ENCODE measurements at regions not wholly inside any gene's neighbourhood (a gene's known extent, or its start where the extent isn't known, plus 50 kb on each side); places are given as distances from the start of the nearest gene placed in this dataset.

DNA sequence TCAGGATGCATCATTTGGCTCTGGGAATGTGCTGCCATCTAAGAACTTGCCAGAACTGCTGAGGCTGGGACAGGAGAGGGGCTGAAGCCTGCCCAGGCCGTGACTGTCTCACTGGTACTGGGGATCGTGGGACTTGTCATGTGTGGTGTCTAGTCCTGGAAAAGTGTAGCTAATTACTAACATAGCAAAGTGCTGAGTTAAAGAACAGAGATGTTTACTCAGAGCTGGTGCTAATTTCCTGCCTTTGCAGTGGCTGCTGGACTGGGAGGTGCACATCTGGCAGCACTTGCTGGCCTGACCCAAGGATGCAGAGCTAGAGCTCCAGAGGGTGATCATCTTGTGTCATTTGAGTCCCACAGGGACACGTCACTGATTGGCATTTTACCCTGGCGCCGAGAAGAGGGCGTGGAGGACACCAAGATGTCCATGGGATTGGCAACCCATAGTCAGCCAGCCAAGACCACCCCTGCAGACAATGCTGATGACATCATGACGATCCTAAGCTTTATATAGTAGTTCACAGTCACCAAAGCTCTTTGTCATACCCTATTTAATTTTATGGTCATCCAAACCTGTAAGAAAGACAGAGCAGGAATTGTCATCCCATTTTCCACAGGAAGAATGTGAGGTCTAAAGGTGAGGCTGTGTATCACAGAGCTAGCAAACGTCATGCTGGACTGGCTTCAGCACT is 110.1 kb upstream of the SLC44A3 start:
- TF ChIP-seq, protein P1, sequence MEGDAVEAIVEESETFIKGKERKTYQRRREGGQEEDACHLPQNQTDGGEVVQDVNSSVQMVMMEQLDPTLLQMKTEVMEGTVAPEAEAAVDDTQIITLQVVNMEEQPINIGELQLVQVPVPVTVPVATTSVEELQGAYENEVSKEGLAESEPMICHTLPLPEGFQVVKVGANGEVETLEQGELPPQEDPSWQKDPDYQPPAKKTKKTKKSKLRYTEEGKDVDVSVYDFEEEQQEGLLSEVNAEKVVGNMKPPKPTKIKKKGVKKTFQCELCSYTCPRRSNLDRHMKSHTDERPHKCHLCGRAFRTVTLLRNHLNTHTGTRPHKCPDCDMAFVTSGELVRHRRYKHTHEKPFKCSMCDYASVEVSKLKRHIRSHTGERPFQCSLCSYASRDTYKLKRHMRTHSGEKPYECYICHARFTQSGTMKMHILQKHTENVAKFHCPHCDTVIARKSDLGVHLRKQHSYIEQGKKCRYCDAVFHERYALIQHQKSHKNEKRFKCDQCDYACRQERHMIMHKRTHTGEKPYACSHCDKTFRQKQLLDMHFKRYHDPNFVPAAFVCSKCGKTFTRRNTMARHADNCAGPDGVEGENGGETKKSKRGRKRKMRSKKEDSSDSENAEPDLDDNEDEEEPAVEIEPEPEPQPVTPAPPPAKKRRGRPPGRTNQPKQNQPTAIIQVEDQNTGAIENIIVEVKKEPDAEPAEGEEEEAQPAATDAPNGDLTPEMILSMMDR (IDR thresholded peaks at IDR 0.05; ENCODE audit: extremely low read depth, insufficient read depth, missing control alignments) = no peak
- in situ Hi-C loops (cut with MboI; ENCODE audit: low pct_unique_long_range_greater_than_20kb, low sequenced_read_pairs, unreplicated experiment) = no loop called here
- DNase-seq (ENCODE audit: low spot score) = no peak

DNA sequence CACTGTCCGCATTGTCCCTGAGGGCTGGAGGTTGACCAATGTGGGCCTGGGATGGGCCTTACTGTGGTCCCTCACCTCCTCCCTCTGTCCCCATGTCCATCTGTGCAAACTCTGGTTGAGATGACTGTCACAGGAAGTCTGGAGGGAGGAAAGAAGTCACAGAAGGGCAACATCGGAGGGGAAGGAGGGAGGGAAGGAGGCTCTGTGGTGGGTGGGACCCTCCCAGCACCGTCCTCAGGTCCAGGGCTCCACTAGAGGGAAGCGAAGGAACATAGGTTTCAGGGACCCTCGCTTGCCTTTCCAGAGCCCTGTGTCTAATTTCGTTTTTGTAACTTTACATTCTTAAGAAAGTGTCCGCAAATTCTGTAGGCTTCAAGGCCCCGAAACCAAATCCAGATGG is 111.3 kb upstream of the SLC44A3 start:
- DNase-seq (ENCODE audit: low spot score) = no peak
- TF ChIP-seq, protein P1 (IDR thresholded peaks at IDR 0.05; ENCODE audit: extremely low read depth, insufficient read depth, missing control alignments) = no peak
- in situ Hi-C loops (cut with MboI; ENCODE audit: low pct_unique_long_range_greater_than_20kb, low sequenced_read_pairs, unreplicated experiment) = no loop called here

DNA sequence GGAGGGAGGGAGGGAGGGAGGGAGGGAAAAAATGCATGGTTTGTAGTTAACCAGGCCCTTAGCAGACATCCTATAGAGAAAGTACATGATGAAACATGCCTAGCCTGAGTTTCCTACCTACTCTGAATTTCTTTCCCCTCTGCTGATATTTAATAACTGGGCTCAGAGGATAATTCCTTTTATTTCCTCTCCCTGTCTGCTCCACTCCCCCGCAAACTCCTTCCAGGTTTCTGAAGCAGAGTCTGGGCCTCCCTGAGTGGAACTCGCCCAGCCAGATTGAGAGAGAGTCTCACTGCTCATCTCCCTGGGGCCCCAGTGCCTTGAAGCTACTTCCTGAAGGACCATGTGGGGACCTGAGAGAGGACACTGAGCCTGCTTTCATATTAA is 111.9 kb upstream of the SLC44A3 start:
- in situ Hi-C loops (cut with MboI; ENCODE audit: low pct_unique_long_range_greater_than_20kb, low sequenced_read_pairs, unreplicated experiment) = no loop called here
- no peak for DNase-seq (ENCODE audit: low spot score)
- TF ChIP-seq, protein P1 (IDR thresholded peaks at IDR 0.05; ENCODE audit: extremely low read depth, insufficient read depth, missing control alignments) = no peak

DNA sequence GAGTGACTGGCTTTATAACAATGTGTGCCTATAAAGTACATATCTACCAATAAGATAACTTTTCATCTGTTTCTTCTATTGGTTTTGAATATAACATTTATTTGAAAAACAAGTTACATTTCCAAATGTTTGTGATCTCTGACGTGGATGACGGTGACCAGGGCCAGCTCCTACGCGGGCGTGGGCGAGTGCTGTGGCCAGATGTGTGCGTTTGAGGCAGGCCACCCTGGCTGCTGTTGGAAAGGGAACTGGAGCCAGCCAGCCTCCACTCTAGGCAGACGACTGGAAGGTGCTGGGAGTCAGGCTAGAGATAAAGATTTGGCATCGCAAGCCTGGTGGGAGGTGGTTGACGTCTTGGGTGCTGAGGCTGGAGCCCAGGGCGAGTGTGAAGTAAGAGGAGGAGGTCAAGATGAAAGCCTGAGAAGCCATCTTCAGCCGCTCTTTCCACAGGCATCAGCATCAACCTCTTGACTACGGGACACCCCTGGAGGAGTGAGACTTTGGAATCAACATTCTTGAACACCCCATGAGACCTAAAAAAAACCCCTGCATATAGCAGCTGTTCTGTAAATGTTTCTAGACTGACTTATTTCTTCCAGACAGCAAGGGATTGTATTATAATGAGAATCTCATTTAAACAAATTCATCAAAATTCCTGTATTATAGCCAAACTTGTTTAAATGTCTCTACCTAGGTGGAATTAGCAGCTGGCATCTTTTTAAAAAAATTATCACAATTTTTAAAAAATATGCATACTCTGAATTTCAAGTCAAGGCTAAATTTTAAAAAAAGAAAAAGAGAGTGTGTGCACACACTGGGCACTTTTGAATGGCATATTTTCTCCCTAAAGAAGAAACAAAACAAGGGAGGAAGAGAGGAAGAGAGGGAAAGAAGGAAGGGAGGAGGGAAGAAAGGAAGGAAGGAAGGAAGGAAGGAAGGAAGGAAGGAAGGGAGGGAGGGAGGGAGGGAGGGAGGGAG is 112.5 kb upstream of the SLC44A3 start:
- no peak for DNase-seq (ENCODE audit: low spot score)
- in situ Hi-C loops (cut with MboI; ENCODE audit: low pct_unique_long_range_greater_than_20kb, low sequenced_read_pairs, unreplicated experiment) = no loop called here
- TF ChIP-seq, protein P1 (IDR thresholded peaks at IDR 0.05; ENCODE audit: extremely low read depth, insufficient read depth, missing control alignments) = no peak

DNA sequence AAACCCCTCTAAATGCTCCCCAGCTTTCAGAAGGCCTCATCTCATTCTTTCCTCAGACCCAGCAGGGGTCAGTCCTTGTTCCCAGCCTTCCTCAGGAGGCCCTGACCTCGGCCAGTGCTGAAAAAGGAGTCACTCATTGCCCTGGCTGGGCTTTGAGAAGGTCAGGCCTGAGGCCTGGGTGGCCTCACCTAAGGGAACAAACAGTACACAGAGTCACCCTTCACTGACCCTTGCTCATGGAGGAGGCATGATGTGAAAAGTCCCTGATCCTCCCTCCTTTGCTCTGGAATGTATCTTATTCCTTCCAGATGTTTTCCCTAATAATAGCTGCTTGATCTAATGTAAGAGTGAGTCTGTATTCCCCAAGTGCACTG is 117.7 kb upstream of the SLC44A3 start:
- DNase-seq (ENCODE audit: low spot score) = no peak
- in situ Hi-C loops (cut with MboI; ENCODE audit: low pct_unique_long_range_greater_than_20kb, low sequenced_read_pairs, unreplicated experiment) = no loop called here
- TF ChIP-seq, protein P1 (IDR thresholded peaks at IDR 0.05; ENCODE audit: extremely low read depth, insufficient read depth, missing control alignments) = no peak

DNA sequence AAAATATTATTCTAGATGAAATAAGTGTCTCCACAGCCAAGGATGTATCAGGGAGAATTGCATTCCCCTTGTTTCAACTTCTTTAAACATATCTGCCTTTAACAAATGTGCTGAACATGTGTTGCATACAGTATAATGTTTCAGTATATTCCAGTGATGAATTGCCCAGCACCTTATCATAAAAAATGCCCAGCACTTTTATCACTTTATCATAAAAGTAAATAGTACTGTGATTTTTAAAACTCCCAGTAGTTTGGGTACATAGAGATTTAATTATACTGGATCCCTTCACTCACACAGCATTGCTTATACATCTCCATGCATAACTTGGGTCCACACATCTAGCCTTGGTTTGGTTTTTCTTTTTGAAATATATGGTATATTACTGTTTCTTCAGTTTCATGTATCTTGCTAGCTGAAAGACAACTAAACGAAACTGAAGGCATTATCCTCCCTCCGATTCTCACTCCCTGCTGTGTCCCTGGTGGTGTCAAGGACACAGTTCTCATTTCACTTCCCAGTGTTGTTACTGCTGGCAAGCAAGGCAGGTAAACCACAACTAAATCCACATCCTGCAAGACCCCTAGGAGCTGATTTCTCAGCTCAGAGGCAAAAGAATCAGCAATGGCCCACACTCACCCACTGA is 118.2 kb upstream of the SLC44A3 start:
- TF ChIP-seq, protein P1 (IDR thresholded peaks at IDR 0.05; ENCODE audit: extremely low read depth, insufficient read depth, missing control alignments) = no peak
- in situ Hi-C loops (cut with MboI; ENCODE audit: low pct_unique_long_range_greater_than_20kb, low sequenced_read_pairs, unreplicated experiment) = no loop called here
- no peak for DNase-seq (ENCODE audit: low spot score)

Measured in GM13977 (cell line).